GM19468 (cell line): ENCODE measurements at regions not wholly inside any gene's neighbourhood (a gene's known extent, or its start where the extent isn't known, plus 50 kb on each side); places are given as distances from the start of the nearest gene placed in this dataset.

ENCODE experiments used
- ATAC-seq: cut with Tn5 transposase; IDR thresholded peaks from one replicate; pipeline ENCODE4 v1.9.1; 2021; ENCODE audit warnings: mild to moderate bottlenecking, moderate library complexity, moderate number of reproducible peaks; ENCODE audit not compliant: unreplicated experiment; ENCODE audit errors: extremely low read depth

- ATAC-seq, result no peak
These were observed 109.6 kb downstream of the WDR11 start for GRCh38 chr10:120960725-120961124.

GRCh38 chr10:120961795-120962755 is 110.9 kb downstream of the WDR11 start:
- no peak for ATAC-seq

- ATAC-seq, result no peak
These were observed 111.8 kb downstream of the WDR11 start for GRCh38 chr10:120962756-120963593.

GRCh38 chr10:120963594-120964220 is 112.5 kb downstream of the WDR11 start:
- no peak for ATAC-seq

GRCh38 chr10:120966657-120967045 is 115.5 kb downstream of the WDR11 start:
- ATAC-seq, result no peak

GRCh38 chr10:120969219-120969645 is 118.1 kb downstream of the WDR11 start:
- peak; percentile 35 for ATAC-seq

GRCh38 chr10:120970595-120971529 is 119.7 kb downstream of the WDR11 start:
- no peak for ATAC-seq

- no peak for ATAC-seq
These were observed 120.5 kb downstream of the WDR11 start for GRCh38 chr10:120971671-120972070.

GRCh38 chr10:120972259-120972658 is 121.1 kb downstream of the WDR11 start:
- ATAC-seq, result no peak

- no peak for ATAC-seq
These were observed 124.1 kb downstream of the WDR11 start for GRCh38 chr10:120975072-120975867.

- ATAC-seq, result no peak
These were observed 124.7 kb downstream of the WDR11 start for GRCh38 chr10:120975868-120976225.

GRCh38 chr10:120977897-120978296 is 126.7 kb downstream of the WDR11 start:
- no peak for ATAC-seq

- no peak for ATAC-seq
These were observed 127.6 kb downstream of the WDR11 start for GRCh38 chr10:120978589-120979252.

GRCh38 chr10:120979435-120980278 is 128.5 kb downstream of the WDR11 start:
- no peak for ATAC-seq

- ATAC-seq, result no peak
These were observed 129.4 kb downstream of the WDR11 start for GRCh38 chr10:120980279-120981255.
